ENCODE measurements at regions not wholly inside any gene's neighbourhood (a gene's known extent, or its start where the extent isn't known, plus 50 kb on each side); places are given as distances from the start of the nearest gene placed in this dataset.

- Histone ChIP-seq H3K27ac (no peak overlapping the region), H3K27me3 (ENCODE audit: insufficient read depth, low read depth, severe bottlenecking) (no peaks in the 10 kb centered on the region), H3K36me3 (no peaks in the 10 kb centered on the region), H3K4me3 (ENCODE audit: low read depth, low read length) (no peak overlapping the region), H3K9me3 (ENCODE audit: severe bottlenecking) (no peaks in the 10 kb centered on the region)
- DNase-seq: no peak
- TF ChIP-seq, protein P1, sequence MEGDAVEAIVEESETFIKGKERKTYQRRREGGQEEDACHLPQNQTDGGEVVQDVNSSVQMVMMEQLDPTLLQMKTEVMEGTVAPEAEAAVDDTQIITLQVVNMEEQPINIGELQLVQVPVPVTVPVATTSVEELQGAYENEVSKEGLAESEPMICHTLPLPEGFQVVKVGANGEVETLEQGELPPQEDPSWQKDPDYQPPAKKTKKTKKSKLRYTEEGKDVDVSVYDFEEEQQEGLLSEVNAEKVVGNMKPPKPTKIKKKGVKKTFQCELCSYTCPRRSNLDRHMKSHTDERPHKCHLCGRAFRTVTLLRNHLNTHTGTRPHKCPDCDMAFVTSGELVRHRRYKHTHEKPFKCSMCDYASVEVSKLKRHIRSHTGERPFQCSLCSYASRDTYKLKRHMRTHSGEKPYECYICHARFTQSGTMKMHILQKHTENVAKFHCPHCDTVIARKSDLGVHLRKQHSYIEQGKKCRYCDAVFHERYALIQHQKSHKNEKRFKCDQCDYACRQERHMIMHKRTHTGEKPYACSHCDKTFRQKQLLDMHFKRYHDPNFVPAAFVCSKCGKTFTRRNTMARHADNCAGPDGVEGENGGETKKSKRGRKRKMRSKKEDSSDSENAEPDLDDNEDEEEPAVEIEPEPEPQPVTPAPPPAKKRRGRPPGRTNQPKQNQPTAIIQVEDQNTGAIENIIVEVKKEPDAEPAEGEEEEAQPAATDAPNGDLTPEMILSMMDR (IDR thresholded peaks at IDR 0.05; ENCODE audit: low read depth, low read length): no peak
These were observed 1255.7 kb downstream of the ZPLD1 start for GRCh38 chr3:103690536-103690935.

- TF ChIP-seq, protein P1 (IDR thresholded peaks at IDR 0.05; ENCODE audit: low read depth, low read length): no peak
- Histone ChIP-seq H3K4me3 (ENCODE audit: low read depth, low read length) (no peak overlapping the region), H3K27ac (no peak overlapping the region), H3K36me3 (no peaks in the 10 kb centered on the region), H3K9me3 (ENCODE audit: severe bottlenecking) (no peaks in the 10 kb centered on the region), H3K27me3 (ENCODE audit: insufficient read depth, low read depth, severe bottlenecking) (no peaks in the 10 kb centered on the region)
- no peak for DNase-seq
These were observed 1259.0 kb downstream of the ZPLD1 start for GRCh38 chr3:103693831-103694230.

- Histone ChIP-seq H3K9me3 (ENCODE audit: severe bottlenecking) (no peaks in the 10 kb centered on the region), H3K27me3 (ENCODE audit: insufficient read depth, low read depth, severe bottlenecking) (no peaks in the 10 kb centered on the region), H3K36me3 (no peaks in the 10 kb centered on the region), H3K27ac (no peak overlapping the region), H3K4me3 (ENCODE audit: low read depth, low read length) (no peak overlapping the region)
- DNase-seq: no peak
- TF ChIP-seq, protein P1 (IDR thresholded peaks at IDR 0.05; ENCODE audit: low read depth, low read length): no peak
These were observed 1263.8 kb downstream of the ZPLD1 start for GRCh38 chr3:103698646-103699045.

DNA sequence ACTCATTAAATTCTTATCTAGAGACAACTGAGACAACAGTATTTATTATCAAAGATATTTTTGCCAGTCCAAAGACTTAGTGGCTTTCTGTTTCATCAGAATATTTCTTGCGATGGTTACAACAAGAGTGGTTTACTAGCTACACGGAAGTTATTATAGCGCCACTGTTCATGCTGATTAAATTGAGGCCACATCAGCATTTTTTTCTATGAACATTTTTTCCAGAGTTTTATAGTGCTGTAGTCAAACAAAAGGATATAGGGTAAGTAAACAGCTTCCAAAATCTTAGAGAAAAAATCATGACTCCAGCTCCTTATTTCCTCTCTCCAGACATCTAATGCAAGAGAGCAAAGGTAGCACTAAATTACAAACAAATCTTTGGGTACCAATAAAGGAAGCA lies 1264.4 kb downstream of the ZPLD1 start:
- TF ChIP-seq, protein P1 (IDR thresholded peaks at IDR 0.05; ENCODE audit: low read depth, low read length): no peak
- H3K27ac ChIP-seq: no peak overlapping the region

GRCh38 chr3:103705641-103706040 lies 1270.8 kb downstream of the ZPLD1 start:
- no peak overlapping the region for H3K27ac ChIP-seq
- DNase-seq: no peak
- TF ChIP-seq, protein P1 (IDR thresholded peaks at IDR 0.05; ENCODE audit: low read depth, low read length): no peak
- no peaks in the 10 kb centered on the region for H3K27me3 ChIP-seq (ENCODE audit: insufficient read depth, low read depth, severe bottlenecking)
- H3K4me3 ChIP-seq (ENCODE audit: low read depth, low read length): no peak overlapping the region
- no peaks in the 10 kb centered on the region for H3K36me3 ChIP-seq
- H3K9me3 ChIP-seq (ENCODE audit: severe bottlenecking): no peaks in the 10 kb centered on the region

More for the DNA sequence above, 1264.4 kb downstream of the ZPLD1 start:
- Histone ChIP-seq H3K9me3 (ENCODE audit: severe bottlenecking) (no peaks in the 10 kb centered on the region), H3K4me3 (ENCODE audit: low read depth, low read length) (no peak overlapping the region), H3K36me3 (no peaks in the 10 kb centered on the region), H3K27me3 (ENCODE audit: insufficient read depth, low read depth, severe bottlenecking) (no peaks in the 10 kb centered on the region)
- DNase-seq: no peak

DNA sequence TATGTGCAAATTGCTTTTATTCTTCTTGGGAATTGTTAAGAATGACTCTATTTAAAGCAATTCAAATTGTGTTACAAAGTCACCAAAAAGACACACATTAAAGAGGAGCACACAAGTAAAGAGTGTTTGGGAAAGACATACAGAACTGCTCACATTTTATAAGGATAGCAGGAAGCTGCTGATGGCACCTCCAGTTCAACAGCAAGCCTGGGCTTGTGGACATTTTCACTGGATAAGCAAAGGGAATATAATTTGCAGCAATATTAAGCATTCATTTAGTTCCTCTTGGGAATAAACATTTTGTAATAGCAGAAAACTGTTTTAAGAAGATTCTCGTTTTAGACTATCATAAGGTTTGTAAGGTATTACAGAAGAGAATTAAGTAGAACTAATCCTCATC lies 1271.9 kb downstream of the ZPLD1 start:
- H3K4me3 ChIP-seq (ENCODE audit: low read depth, low read length): no peak overlapping the region
- no peak for DNase-seq
- no peaks in the 10 kb centered on the region for H3K9me3 ChIP-seq (ENCODE audit: severe bottlenecking)
- no peaks in the 10 kb centered on the region for H3K27me3 ChIP-seq (ENCODE audit: insufficient read depth, low read depth, severe bottlenecking)
- H3K27ac ChIP-seq: no peak overlapping the region
- TF ChIP-seq, protein P1 (IDR thresholded peaks at IDR 0.05; ENCODE audit: low read depth, low read length): no peak
- H3K36me3 ChIP-seq: no peaks in the 10 kb centered on the region
